Activated T-cell treated with anti-CD3 and anti-CD28 coated beads for 4 hours (primary cell): ENCODE measurements at regions not wholly inside any gene's neighbourhood (a gene's known extent, or its start where the extent isn't known, plus 50 kb on each side); places are given as distances from the start of the nearest gene placed in this dataset.
"Not testable (repeated sequence)": the region's sequence is repeated elsewhere in the genome, so short reads cannot be mapped to it uniquely, and the experiment has no call there.

Experiments
- DNase-seq: peaks from one replicate; pipeline ENCODE4 v3.0.0-alpha.2; 2020

DNA sequence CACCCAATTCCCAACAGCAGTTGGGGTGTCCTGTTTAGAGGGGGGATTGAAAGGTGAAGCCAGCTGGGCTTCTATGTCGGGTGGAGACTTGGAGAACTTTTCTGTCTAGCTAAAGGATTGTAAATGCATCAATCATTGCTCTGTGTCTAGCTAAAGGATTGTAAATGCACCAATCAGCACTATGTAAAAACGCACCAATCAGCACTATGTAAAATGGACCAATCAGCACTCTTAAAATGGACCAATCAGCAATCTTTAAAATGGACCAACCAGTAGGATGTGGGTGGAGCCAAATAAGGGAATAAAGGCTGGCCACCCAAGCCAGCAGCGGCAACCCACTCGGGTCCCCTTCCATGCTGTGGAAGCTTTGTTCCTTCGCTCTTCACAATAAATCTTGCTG, 1518.6 kb upstream of the RAG2 start:
- not testable (repeated sequence) for DNase-seq

DNA sequence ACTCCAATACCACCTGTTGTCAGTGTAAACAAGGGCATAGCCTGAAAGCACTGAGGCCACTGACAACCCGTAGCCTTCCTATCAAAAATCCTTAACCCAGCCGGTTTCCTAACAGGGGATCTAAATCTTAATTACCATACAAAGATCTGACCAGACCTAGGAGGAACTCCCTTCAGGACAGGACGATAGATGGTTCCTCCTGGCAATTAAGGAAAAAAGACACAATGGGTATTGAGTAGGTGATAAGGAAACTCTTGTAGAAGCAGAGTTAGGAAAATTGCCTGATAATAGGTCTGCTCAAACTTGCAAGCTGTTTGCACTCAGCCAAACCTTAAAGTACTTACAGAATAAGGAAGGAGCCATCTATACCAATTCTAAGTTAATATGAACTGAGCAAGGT, 1517.3 kb upstream of the RAG2 start:
- DNase-seq = not testable (repeated sequence)

DNA sequence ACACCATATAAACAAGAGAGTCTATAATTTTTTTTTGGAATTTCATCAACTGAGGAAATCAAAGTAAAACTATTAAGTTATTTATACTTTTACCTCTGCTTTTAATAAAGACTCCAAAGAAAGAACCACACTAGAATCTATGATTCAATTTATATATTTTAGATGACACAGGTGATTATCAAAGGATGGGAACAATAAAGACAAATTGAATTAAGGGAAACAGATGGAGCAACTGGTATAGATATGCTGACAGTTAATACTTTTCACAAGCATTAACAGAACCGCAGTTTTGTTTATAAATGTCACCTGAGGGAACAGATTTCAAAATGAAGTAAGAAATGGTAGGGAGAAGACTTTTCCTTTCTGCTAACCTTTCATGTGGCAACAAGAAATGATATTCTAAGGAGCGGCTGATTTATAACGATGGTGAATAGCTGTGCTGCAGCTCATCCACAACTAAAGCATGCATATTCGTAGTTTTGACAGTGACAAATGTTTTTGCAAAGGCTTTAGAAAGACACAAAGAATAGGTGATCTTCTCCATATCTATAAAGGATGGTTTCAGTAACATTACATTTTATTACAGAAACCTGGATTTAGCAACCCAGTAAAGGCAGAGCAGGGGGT, 1502.9 kb upstream of the RAG2 start:
- DNase-seq = no peak

DNA sequence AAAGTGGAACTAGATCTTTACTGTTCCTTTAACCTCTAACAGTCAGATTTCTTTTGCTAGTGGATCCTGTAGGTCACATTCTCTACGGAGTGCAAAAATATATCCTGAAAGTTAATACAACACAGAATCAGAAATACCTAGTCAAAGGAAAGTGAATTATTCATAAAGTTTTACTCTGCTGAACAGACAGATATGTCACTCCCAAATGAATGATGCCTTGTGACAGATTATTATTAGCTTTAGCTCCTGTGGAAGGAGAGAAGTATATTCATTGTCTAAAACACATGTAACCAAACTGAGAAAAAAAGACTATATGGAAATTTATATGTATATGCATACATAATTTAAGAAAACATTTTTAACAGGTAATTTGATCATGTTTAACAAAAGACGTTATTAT, 1497.2 kb upstream of the RAG2 start:
- DNase-seq = no peak

DNA sequence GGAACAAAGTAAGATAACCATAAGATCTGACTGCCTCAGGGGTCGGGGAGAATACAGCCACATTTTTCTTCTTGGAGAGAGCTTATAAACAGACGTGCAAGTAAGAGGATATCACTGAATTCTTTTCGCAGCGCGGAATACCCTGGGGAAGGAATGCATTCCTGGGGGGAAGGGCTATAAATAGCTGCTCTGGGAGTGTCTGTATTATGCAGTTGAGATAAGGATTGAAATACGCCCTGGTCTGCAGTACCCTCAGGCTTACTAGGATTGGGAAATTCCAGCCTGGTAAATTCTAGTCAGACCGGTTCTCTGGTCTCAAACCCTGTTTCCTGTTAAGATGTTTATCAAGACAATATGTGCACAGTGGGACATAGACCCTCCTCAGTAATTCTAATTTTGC, 1491.7 kb upstream of the RAG2 start:
- DNase-seq = no peak

DNA sequence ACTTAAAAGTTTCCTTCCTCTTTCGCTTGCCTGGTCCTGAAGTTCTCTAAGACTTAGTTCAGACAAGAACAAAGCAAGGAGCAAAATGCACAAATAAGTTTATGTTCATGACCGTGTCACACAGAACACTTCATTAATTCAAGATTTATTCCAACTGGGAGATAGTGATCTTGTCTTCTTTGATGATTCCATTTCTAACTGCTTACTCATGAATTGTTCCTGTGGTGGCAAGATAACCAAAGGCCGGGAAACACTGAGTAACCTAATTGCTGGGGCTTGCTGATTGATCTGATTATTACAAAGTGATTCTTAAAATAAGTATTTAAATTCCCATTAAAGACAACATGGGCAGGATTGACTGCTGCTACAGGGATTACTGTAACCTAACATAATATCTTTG, 1462.9 kb upstream of the RAG2 start:
- no peak for DNase-seq

DNA sequence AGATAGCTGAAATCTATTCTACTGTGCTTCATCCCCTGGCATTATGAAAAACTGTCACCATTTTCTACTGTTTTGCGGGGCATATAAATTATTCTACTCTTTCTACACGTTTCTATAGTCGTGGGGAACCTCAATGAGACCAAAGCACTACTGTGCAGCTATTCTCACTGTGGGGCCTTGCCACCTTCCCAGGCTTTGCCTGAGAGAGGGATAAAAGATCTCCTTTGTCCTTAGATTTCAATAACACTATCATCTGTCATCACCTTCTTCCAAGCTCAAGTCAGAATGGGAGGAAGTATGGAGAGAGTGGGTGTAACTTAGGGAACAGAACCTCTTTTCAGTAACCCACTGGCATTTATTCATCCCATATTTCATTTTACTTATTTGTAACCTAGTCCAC, 1462.1 kb upstream of the RAG2 start:
- no peak for DNase-seq

DNA sequence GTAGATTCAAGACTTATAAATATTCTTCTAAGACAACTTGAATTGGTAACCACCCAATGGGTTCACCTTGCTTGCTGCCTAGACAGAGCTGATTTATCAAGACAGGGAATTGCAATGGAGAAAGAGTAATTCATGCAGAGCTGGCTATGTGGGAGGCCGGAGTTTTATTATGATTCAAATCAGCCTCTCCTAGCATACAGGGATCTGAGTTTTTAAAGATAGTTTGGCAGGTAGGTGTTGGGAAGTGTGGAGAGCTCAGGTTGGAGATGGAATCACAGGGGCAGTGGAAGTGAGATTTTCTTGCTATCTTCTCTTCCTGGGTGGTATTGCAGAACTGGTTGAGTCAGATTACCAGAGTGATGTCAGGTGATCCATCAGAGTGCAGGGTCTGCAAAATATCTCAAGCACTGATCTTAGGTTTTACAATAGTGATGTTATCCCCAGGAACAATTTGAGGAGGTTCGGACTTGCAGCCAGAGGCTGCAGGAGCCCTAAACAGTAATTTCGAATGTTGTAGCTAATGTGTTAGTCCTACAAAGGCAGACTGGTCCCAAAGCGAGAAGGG, 1448.6 kb upstream of the RAG2 start:
- DNase-seq = no peak

DNA sequence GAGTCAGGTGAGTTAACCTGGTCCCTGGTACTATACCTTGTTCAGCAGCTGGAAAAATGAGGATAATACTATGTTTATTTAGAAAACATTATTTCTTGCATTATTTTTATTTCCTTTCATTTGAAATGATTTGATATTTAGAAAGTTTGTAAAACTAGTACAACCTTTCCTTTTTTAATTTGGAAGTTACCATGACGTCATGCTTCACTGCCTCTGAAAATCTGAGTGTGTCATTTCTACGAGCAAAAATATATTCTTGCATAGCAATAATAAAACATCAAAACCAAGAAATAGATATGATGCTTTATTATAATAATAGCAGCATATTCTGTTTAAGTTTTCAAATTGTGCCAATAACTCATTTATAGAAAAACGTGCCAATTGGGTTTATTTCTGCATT, 1445.0 kb upstream of the RAG2 start:
- no peak for DNase-seq

DNA sequence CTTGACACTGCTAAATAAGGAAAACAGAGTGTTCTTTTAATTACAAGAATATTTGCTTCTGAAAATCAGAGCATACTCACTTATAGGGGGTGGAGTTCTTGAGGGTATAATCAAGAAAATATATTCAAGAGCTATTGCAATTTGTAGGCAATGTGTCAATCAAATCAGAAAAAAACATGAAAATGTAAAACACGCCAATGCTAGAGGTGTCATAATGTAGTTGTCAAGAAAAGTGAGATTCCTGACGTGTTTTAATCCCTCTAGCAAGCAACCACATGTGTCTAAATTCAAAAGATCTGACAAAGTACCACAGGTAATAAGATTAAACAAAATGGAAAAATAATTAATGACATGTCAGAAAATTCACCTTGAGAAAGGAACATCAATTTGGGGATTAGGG, 1440.7 kb upstream of the RAG2 start:
- DNase-seq = no peak

DNA sequence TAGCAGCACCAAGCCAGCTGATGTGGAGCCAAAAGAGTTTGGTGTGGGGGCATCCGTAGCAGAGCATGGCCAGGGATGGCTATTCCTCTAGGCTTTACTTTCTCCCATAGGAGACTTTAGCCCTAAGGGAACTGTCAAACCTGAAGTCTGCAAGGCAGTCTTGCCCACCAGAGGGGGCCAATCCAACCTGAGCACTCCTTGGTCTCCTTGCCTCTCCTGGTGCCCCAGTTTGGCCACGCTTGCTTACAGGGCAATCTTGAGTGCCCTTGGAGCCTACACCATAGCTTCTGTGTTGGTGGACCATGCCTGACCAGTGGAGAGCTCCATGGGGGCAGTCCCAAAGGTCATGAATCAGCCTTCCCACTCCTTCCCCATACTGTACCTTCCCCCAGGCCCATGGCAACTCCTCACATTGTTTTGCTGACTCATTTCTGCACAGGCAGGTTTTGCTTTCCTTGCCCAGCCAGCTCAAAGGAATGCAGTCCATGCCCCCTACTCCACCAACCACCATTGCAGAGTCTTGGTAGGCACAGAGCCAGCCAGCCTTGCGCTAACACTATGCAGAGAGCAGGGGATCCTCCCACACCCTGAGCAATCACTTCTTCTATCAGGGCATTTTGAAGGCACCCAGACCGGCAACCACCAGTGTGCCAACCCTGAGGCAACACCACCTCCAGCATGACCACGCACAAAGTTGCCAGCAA, 1421.2 kb upstream of the RAG2 start:
- DNase-seq = no peak

DNA sequence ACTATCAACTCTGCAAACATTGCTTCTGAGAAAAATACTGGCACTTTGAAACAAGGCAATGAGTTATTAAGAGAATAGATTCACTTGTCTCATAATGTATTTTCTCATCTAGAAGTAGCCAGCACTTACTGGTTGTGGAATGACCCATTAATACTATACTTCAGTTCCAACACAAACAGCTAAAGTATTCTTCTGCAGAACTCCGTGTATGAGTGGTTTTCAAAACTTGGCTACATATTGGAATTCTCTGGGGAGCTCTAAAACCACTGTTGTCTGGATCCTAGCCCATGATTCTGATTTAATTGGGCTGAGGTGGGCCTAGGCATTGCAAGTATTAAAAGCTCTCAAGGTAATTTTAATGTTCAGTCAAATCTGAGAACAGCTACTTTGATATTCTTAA, 1416.4 kb upstream of the RAG2 start:
- DNase-seq = no peak

DNA sequence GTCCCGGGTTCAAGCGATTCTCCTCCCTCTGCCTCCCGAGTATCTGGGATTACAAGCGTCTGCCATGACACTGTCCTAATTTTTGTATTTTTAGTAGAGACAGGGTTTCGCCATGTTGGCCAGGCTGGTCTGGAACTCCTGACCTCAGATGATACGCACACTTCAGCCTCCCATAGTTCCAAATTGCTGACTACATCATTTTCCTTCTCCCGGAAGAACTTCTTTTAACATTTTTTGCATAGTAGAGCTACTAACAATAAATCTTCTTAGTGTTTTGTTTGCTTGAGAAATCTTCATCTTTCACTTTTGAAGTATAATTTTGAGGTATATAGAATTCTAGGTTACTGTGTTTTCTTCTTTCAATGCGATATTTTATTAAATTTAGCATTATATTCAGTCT, 1415.1 kb upstream of the RAG2 start:
- DNase-seq = no peak

DNA sequence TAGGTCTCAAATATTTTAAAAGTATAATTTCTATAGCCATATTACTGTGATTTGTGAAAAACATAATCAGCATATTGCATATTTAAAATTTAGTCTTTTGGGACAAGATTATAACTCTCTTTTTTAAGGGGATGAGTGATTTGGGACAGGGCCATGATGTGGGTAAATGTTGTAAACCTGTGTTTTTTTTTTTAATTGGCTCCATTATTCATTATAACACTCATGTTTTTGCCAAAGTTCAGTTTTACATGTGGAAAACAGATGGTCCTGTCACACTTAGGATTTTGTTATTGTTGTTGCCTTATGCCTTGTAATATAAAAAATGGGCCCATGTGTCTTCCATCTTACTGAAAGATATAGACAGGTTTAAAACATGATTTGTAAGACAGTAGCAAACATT, 1413.5 kb upstream of the RAG2 start:
- no peak for DNase-seq

DNA sequence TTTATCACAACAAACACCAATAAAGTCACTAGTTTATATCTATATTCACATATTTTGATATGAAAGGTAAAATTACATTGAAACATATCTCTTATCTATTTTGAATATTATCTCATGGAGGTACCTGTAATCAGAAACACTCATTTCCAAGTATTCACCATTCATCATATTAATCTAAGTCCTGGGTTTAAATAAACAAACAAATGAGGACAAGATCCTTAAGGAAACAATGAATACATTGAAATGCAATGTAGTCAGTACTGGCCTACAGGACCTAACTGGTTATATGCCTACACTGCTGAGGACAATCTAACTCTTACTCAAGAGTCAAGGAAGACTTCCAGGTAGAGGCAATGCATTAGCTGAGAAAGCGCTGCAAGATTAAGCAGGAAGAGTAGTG, 1411.9 kb upstream of the RAG2 start:
- DNase-seq = no peak

DNA sequence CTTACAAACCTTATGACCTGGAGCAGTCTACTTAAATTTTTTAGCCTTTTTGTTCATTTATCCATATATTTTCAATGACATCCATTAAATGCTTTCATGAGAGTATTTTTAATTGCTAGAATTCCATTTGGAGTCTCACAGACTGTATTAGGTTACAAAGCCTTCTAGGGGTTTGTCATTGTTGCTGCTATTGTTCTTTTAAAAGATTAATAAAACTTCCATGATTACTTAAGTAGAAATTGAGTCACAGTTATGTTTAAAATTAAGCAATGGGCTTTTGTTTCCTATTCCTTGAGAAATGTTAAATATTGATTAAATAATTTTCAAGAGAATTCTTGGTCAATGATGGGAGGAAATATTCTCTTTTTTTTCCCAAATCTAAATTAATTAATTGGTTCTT, 1408.4 kb upstream of the RAG2 start:
- DNase-seq = no peak

DNA sequence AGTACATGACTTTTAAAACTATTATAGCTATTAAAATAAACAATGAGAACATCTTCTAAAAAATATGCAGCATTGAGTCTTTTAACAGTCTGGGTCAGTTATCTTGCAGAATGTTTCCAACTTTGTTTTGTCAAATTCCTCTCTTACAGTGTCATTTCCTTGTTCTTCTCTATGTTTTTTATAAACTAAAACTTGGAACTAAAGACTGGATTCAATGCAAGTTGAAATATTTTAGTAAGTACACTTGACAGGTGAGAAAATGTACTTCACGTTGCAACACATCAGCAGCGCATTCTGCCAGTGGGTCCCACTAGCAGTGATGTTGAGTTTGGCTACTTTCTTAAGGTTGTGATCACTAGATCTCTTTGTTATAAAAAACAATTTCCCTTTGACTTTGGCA, 1407.6 kb upstream of the RAG2 start:
- no peak for DNase-seq

DNA sequence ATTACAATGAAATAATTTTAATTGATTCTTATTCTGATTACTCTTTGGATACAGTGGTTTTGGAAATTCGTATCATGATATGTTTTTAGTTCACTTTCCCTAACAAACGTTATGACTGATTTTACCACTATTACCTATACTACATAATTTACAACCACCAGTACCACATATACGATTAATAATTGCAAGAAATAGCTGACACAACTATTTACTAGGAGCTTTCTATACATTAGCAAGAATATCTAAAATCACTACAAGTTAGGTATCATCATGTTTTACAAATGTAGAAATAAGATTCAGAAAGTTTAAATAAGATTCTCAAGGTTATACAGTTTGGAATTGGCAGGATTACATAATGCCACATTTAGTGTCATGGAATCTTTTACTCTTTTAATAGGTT, 1401.1 kb upstream of the RAG2 start:
- DNase-seq = no peak

DNA sequence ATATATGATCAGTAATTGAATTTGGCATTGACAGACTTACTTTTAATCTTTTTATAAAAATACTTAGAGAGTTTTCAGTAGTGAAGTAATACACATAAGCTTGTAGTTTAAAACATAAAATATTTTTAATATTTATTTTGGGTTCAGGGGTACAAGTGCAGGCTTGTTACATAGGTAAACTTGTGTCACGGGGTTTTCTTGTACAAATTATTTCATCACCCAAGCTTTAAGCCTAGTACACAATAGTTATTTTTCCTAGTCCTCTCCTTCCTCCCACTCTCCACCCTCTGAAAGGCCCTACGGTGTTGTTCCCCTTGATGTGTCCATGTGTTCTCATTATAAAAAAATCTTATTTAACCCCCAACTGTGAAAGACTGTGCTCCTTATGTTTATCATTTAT, 1397.8 kb upstream of the RAG2 start:
- DNase-seq = no peak

DNA sequence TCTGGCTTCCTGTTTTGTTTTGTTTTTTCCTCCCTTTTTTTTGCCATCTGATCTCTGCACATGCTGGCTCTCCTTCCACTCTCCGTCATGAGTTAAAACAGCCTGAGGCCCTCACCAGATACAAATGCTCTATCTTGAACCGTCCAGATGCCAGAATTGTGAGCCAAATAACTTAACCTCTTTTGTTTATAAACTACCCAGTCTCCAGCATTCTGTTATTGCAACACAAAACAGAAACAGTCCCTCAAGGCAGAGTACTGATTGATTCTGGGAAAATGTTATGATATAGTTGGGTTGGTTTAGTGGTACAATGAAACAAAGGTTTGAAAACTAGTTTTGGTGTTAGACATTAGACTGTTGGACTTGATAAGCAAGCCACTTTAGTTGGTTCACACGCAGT, 1390.0 kb upstream of the RAG2 start:
- DNase-seq = no peak

DNA sequence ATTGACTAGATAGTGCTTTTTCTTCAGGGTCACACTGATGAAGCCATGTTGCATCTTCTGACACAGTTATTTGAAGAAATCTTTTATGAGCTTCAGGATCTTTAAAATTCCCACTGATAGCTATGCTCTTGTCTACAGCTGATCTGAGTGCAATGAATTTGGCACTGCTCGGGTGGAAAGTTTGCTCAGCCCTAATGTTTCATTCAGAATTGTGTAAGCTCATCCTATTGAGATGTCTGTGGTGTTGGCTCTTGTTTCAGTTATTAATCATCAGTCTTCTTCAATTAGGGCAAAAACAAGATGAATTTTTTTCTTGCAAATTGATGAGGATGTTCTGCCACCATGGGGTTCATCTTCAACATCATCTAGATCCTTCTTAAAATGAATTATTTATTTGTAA, 1387.0 kb upstream of the RAG2 start:
- no peak for DNase-seq

DNA sequence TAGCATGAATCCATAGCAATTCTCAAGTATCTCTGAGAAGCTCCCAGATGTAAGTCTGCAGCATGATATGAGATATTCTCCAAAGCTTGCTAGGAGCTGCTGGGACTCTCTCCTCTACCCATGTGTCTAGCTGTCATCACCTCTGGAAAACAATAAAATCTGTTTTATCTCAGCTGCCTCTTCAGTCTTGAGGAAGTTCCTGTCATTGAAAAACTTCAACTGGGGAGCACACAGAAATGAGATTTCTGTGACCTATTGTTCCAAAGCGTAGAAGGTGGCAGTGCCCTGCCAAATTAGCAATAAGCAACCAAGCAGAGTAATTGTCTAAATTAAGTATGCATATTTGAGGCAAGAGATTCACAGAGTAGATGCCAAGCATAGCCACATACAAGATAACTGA, 1380.6 kb upstream of the RAG2 start:
- DNase-seq = no peak

DNA sequence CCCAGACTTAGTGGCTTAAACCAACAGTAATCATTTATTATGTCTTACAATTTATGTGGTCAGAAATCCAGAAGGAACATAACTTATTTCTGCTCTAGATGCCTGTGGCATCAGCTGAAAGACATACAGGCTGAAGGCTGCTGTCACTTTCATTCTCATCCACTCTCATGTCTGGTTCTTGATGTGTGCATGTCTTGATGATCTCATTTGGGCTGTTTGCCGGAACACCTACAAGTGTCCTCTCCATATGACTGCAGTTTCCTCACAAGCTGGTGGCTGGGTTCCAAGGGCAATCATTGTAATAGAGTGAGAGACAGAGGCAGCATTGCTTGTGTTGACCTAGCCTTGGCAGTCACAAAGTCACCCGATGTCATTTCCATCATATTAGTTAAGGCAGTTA, 1375.9 kb upstream of the RAG2 start:
- DNase-seq = no peak

DNA sequence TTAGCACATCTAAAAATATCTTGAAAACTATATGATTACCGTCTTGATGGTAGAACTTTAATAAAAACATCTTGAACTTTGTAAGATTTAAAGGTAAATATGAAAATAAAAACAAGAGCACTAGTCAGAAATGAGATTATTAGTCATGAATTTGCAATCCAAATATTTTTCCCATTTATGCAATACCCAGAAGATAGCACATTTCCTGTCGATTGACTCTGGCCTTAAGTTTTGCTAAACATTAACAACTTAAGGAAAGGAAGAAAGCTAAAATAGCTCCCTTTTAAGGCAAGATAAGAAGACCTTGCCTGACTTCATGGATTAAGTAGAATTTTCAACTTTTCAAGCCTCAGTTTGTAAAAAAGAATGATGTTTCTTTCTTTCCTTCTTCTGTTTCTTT, 1374.7 kb upstream of the RAG2 start:
- DNase-seq = no peak

DNA sequence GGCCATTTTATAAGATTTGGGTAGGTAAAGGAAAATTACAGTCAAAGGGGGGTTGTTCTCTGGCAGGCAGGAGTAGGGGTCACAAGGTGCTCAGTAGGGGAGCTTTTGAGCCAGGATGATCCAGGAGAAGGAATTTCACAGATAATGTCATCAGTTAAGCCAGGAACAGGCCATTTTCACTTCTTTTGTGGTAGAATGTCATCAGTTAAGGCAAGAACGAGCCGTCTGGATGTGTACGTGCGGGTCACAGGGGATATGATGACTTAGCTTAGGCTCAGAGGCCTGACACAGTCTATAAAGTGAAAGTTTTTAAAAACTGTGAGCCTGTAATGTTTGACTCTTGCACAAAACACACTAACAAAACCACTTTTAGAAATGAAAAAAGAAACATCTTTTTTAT, 1371.3 kb upstream of the RAG2 start:
- DNase-seq = not testable (repeated sequence)
